ENCODE measurements at regions not wholly inside any gene's neighbourhood (a gene's known extent, or its start where the extent isn't known, plus 50 kb on each side); places are given as distances from the start of the nearest gene placed in this dataset.

GRCh38 chr3:80052271-80052670 is 284.5 kb upstream of the ROBO1 start:
- TF ChIP-seq POLR2A (IDR thresholded peaks at IDR 0.05): no peak
- TF ChIP-seq CTCF (IDR thresholded peaks at IDR 0.05): no peak
